Endothelial cell of umbilical vein (primary cell): ENCODE measurements at regions not wholly inside any gene's neighbourhood (a gene's known extent, or its start where the extent isn't known, plus 50 kb on each side); places are given as distances from the start of the nearest gene placed in this dataset.

Source experiments
- CTCF ChIP-seq, 2 donors: IDR thresholded peaks; 1 replicate in 1 of 2; 2 replicates in 1 of 2; pipeline ENCODE4 v1.5.1; 2011; ENCODE audit warnings: low read length in 2 of 2, mild to moderate bottlenecking in 2 of 2, moderate library complexity in 2 of 2, control low read depth in 1 of 2, inconsistent platforms in 1 of 2, low read depth in 1 of 2; ENCODE audit not compliant: insufficient read depth in 1 of 2; ENCODE audit errors: extremely low read depth in 1 of 2
- EZH2 ChIP-seq: IDR thresholded peaks from 2 replicates; pipeline ENCODE4 v1.6.1; 2012; ENCODE audit warnings: borderline replicate concordance, low read depth, mild to moderate bottlenecking, moderate library complexity, low read length, inconsistent platforms; ENCODE audit not compliant: severe bottlenecking
- GATA2 ChIP-seq: IDR thresholded peaks from 2 replicates; pipeline ENCODE4 v1.7.0; 2011; ENCODE audit warnings: low read depth, mild to moderate bottlenecking, moderate library complexity, mixed read lengths, low read length; ENCODE audit not compliant: insufficient read length, insufficient read depth
- JUN ChIP-seq: IDR thresholded peaks from 2 replicates; pipeline ENCODE4 v1.6.1; 2011; ENCODE audit warnings: borderline replicate concordance, low read depth; ENCODE audit not compliant: insufficient read length, insufficient read depth
- MAX ChIP-seq: IDR thresholded peaks from 2 replicates; pipeline ENCODE4 v1.6.1; 2011; ENCODE audit not compliant: insufficient read depth, insufficient read length
- MYC ChIP-seq: IDR thresholded peaks from one replicate; pipeline ENCODE4 v1.6.1; 2011; ENCODE audit warnings: mild to moderate bottlenecking, low read depth, low read length
- POLR2A ChIP-seq: IDR thresholded peaks from 2 replicates; pipeline ENCODE4 v1.6.1; 2012; ENCODE audit warnings: low read depth, mild to moderate bottlenecking, control low read depth, low read length
- POLR2AphosphoS5 ChIP-seq: IDR thresholded peaks from 2 replicates; pipeline ENCODE4 v1.6.1; 2012; ENCODE audit warnings: low read depth, mild to moderate bottlenecking, control low read depth, low read length, moderate library complexity; ENCODE audit not compliant: insufficient read depth

GRCh38 chr4:162498168-162498567 lies 334.4 kb upstream of the FSTL5 start:
- no peak for TF ChIP-seq POLR2AphosphoS5
- no peak for TF ChIP-seq MYC
- TF ChIP-seq MAX, result no peak
- no peak for TF ChIP-seq EZH2
- no peak for TF ChIP-seq CTCF (IDR thresholded peaks at IDR 0.05; ENCODE audit: extremely low read depth in 1 of 2, insufficient read depth in 1 of 2, low read depth in 1 of 2, low read length in 2 of 2)
- TF ChIP-seq GATA2, result no peak
- TF ChIP-seq JUN, result no peak
- TF ChIP-seq POLR2A, result no peak
